PC-3 (cell line): ENCODE measurements at regions not wholly inside any gene's neighbourhood (a gene's known extent, or its start where the extent isn't known, plus 50 kb on each side); places are given as distances from the start of the nearest gene placed in this dataset.

Experiments
- EZH2 ChIP-seq: fragments of 300-600 bp; sonication (generic); IDR thresholded peaks from one replicate; pipeline ENCODE4 v1.6.1; 2017; ENCODE audit warnings: antibody characterized with exemption, mild to moderate bottlenecking, low read length; ENCODE audit not compliant: unreplicated experiment
- EZH2phosphoT487 ChIP-seq: fragments of 300-600 bp; sonication (generic); IDR thresholded peaks from 2 replicates; pipeline ENCODE4 v1.6.1; 2018; ENCODE audit warnings: mild to moderate bottlenecking, antibody characterized with exemption, low read length, borderline replicate concordance
- TF ChIP-seq, protein P1 (sequence below): fragments of 300-600 bp; sonication (generic); conservative IDR thresholded peaks from 2 replicates; pipeline ENCODE4 v1.5.1; 2017; ENCODE audit warnings: antibody characterized with exemption, low read depth, mild to moderate bottlenecking, low read length

GRCh38 chr6:23873161-23873560 lies 252.9 kb upstream of the NRSN1 start:
- TF ChIP-seq, protein P1, sequence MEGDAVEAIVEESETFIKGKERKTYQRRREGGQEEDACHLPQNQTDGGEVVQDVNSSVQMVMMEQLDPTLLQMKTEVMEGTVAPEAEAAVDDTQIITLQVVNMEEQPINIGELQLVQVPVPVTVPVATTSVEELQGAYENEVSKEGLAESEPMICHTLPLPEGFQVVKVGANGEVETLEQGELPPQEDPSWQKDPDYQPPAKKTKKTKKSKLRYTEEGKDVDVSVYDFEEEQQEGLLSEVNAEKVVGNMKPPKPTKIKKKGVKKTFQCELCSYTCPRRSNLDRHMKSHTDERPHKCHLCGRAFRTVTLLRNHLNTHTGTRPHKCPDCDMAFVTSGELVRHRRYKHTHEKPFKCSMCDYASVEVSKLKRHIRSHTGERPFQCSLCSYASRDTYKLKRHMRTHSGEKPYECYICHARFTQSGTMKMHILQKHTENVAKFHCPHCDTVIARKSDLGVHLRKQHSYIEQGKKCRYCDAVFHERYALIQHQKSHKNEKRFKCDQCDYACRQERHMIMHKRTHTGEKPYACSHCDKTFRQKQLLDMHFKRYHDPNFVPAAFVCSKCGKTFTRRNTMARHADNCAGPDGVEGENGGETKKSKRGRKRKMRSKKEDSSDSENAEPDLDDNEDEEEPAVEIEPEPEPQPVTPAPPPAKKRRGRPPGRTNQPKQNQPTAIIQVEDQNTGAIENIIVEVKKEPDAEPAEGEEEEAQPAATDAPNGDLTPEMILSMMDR = no peak
- no peak for TF ChIP-seq EZH2
- TF ChIP-seq EZH2phosphoT487 = no peak
